T-helper 2 cell treated with Interferon-gamma antibody and Interleukin-4, amounts not matched to agents 100 ng/mL and 5 ng/mL, for 36 hours (primary cell): ENCODE measurements at regions not wholly inside any gene's neighbourhood (a gene's known extent, or its start where the extent isn't known, plus 50 kb on each side); places are given as distances from the start of the nearest gene placed in this dataset.
"Not testable (repeated sequence)": the region's sequence is repeated elsewhere in the genome, so short reads cannot be mapped to it uniquely, and the experiment has no call there.

Experiments
- intact Hi-C: fragments of 100-400 bp; cut with micrococcal nuclease; formaldehyde crosslinking; loops from one replicate; pipeline ENCODE4 v1.15.1; 2023

- intact Hi-C loops, result no loop called here
These were observed 1400.7 kb downstream of the PCDH9 start for GRCh38 chr13:65829241-65830008.

- intact Hi-C loops, result no loop called here
These were observed 1403.5 kb downstream of the PCDH9 start for GRCh38 chr13:65826657-65827056.

DNA sequence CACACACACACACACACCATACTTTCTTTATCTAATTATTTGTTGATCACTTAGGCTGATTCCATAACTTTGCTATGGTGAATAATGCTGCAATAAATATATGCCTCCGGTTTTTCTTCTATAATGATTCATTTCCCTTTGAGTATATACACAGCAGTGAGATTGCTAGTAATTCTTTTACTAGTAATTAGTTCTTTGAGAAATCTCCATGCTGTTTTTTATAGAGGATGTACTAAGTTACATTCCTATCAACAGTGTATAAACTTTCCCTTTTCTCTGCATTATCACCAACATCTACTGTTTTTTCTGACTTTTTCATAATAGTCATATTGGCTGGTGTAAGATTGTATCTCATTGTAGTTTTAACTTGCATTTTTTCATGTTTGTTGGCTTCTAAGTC is 1405.1 kb downstream of the PCDH9 start:
- intact Hi-C loops, result no loop called here

DNA sequence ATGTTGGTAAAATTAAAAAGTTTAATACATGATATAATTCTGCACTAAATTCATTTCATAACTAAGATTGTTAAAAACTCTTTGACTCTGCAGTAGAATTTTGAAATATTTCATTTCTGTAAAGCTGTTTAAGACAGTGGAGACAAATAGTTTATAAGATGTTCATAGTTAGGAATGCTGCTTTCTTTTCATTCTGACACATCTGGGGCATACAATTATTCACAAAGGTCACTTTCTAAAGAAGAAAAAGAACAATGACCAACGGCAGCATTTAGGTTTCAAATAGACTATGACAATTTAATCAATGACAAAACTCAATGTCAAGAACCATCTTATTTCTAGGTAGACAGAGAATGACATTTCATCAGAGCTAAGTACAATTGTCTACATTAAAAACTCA is 1422.1 kb downstream of the PCDH9 start:
- intact Hi-C loops, result no loop called here

DNA sequence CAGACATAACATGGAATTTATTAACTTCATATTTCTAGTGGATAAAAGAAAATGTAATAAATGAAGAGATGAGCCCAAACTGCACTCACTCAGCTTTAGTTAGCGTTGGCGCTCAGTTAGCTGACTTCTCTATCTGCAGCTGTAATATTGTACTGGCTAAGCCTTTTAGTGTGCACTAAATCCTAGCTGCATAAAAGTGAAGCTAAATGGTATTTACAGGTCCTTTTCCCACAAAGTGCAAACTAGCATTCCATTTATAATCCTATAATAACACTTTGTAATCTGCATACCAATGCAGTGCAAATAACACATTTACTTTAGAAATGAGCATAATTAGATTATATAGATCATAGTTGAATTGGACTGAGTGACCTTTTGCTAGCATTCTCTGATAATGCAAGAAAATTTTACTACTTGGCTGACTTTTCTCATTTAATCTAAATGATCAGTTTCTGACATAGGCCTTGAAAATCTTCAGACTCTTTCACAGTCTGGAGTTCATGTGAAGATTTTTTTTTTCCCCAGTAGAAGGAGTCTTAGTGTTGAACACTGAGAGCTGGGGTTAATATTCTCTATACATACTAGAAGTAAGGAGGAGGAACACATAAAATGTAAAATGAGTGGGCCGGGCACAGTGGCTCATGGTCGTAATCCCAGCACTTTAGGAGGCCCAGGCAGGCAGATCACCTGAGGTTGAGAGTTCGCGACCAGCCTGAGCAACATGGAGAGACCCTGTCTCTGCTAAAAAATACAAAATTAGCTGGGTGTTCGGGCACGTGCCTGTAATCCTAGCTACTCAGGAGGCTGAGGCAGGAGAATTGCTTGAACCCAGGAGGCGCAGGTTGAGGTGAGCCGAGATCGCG is 1426.4 kb downstream of the PCDH9 start:
- intact Hi-C loops, result no loop called here

- intact Hi-C loops, result no loop called here
These were observed 1440.3 kb downstream of the PCDH9 start for GRCh38 chr13:65789815-65790214.

- intact Hi-C loops, result no loop called here
These were observed 1443.1 kb downstream of the PCDH9 start for GRCh38 chr13:65787082-65787481.

DNA sequence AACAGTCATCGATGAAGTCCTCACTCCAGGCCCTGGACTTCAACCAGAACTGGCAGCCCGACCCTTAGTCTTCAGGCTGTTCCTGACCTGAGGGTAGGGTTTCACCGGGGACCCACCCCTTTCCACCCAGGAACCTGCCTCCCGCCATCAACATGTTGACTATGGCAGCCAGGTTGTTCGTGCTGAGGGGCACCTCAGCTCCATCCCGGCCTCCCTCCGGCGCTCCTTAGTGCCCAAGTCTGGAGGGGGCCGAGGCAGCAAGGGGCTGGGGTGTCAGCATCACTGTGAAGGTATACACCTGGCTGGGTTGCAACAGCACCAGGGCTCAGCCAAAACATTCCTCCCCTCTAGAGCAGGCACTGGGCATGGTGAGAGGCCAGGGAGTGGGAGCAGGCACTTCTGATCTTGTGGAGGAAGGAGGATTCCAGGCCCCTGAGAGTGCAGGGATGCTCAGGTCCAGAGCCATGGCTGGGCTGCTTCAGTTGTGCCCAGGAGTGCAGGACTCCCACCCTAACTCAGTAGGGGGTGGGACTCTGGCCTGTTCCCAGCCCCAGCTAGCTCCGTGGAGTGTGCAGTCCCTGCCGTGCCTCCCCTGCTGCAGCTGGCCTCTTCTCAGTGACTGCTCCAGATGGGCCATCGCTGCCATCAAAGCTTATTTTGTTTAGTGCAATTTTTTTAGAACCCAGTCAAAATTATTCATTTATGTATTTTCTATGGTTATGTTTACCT is 1445.9 kb downstream of the PCDH9 start:
- intact Hi-C loops, result no loop called here

GRCh38 chr13:65783383-65783782 is 1446.8 kb downstream of the PCDH9 start:
- intact Hi-C loops, result no loop called here

DNA sequence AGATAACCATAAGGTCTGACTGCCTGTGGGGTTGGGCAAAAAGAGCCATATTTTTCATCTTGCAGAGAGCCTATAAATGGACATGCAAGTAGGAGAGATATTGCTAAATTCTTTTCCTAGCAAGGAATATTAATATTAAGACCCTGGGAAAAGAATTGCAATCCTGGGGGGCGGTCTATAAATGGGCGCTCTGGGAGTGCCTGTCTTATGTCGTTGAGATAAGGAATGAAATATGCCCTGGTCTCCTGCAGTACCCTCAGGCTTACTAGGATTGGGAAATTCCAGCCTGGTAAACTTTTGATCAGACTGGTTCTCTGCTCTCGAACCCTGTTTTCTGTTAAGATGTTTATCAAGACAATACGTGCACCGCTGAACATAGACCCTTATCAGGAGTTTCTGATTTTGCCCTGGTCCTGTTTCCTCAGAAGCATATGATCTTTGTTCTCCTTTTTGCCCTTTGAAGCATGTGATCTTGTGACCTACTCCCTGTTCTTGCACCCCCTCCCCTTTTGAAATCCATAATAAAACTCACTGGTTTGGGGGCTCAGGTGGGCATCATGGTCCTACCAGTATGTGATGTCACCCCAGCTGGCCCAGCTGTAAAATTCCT is 1458.3 kb downstream of the PCDH9 start:
- intact Hi-C loops, result not testable (repeated sequence)

DNA sequence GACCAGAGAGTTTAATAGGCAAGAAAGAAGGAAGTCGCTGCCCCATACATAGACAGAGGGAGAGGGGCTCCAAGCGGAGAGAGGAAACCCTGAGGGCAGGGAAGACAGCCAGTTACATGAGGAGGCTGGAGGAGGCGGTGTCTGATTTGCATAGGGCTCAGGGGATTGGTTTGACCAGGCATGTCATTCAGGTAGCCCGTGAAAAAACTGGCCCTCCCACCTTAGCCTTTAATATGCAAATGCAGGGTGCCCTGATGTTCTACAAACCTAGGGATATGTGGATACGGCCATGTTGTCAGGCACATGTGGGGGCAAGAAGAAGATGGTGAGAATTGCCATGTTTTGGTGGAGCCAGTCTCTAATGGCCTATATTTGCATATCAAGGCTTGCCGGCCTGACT is 1461.6 kb downstream of the PCDH9 start:
- intact Hi-C loops, result no loop called here

DNA sequence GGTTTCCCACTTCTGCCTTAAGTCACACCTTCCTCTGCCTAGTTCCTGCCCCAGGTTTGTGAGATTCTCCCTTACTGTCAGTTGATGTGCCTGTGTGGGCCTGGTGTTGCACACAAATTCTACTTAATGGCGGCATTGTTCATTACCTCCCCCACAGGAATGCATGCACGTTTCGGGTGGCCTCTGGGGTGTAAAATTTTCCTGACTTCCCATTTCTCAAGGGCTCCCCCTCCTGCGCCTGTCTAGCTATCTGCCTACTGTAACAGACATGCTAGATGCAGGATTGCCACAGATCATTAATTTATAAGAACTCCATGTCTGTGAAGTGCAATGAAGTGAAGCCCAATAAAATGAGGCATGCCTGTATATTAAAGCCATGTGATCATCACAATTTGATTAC is 1466.3 kb downstream of the PCDH9 start:
- intact Hi-C loops, result no loop called here

DNA sequence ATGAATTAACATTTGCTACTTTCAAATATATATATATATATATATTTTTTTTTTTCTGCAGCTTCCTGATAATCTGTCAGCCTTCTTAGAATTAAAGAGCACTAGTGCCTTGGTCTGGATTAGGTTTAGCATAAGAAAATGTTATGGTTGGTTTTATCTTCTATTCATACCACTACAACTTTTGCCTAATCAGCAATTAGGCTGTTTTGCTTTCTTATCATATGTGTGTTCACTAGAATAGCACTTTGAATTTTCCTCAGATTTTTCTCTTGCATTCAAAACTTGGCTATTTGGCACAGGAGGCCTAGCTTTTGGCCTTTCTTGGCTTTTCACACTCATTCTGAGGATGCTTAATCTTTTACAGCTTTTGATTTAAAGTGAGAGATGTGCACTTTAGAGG is 1468.1 kb downstream of the PCDH9 start:
- intact Hi-C loops, result no loop called here

DNA sequence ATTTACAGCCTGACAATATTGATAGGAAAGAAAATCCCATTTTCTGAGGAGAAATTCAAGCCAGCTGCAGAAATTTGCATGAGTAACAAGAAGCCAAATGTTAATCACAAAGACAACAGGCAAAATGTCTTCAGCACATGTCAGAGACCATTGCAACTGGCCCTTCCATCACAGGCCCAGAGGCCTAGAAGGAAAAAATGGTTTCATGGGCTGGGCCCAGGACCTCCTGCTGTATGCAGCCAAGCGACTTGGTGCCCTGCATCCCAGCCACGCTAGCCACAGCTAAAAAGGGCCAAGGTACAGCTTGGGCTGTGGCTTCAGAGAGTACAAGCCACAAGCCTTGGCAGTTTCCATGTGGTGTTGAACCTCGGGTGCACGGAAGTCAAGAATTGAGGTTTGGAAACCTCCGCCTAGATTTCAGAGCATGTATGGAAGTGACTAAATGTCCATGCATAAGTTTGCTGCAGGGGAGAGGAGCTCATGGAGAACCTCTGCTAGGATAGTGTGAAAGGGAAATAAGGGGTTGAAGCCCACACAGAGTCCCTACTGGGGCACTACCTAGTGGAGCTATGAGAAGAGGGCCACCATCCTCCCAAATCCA is 1474.0 kb downstream of the PCDH9 start:
- intact Hi-C loops, result no loop called here

DNA sequence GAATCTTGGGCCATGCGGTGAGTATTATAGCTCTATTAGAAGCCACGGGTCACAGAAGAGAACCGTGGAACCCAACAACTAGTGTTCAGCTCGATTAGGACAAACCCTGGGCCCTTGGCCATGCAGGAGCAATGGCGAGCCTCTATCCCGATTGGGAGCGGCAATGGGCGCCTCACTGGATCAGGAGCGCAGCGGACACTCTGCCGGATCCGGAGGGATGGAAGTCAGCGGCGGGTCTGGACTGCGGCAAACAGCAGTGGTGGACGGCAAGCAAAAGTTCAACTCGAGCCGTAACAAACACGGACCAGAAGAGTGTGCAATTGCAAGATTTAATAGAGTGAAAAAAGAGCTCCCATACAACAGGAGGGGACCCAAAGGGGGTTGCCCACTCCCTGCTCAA is 1481.9 kb downstream of the PCDH9 start:
- intact Hi-C loops, result no loop called here

DNA sequence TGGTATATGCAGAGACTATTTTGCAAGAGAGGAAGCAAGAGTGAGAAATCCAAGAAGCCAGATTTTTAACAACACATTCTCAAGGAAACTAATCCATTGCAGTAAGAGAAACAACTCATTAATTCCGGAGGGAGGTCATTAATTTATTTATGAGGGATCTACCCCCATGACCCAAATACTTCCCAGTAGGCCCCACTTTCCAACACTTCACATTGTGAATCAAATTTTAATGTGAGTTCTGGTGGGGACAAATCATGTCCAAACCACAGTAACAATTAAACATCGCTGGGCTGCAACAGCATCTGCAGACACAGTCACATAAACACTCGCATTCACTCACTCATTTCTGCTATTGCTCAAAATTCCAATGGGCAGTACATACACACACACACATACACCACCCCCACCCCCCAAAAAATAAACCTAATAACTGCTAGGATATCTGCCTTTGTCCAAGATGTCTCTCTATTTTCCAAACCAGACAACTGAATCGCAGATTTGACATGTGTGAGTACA is 1483.7 kb downstream of the PCDH9 start:
- intact Hi-C loops, result no loop called here

DNA sequence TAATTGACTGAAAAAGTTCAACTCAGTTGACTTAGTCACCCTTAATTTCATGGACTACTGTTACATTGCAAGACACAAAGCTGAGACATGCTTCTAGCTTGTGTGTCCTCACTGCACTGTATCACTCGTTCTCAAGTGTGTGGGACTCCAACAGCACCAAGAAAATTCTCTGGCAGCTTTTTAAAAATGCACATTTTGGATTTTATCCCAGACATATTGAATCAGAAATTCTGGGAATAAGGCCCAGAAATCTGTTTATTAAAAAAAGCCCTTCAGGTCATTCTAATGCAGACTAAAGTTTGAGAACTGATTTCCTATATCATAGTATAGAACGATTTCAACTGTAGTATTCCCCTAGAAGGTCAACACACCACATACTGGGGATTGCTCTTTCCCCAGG is 1485.3 kb downstream of the PCDH9 start:
- intact Hi-C loops, result no loop called here

DNA sequence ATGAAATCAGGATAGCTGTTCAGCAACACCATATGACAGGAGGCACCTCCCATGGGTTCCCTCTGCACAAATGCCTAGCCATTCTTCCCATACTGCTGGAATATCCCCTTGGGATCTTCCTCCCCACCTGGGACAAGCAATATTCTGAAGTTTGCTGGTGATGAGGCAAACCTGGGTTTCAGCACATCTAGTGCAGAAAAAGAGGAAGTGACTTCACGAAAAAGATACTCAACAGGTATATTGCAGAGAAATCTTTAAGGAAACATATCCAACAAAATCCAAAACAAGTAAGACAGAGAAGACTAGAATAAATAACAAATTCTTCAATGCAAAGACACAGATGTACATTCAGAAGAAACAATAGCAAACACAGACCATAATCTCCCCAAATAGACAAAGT is 1497.0 kb downstream of the PCDH9 start:
- intact Hi-C loops, result no loop called here

DNA sequence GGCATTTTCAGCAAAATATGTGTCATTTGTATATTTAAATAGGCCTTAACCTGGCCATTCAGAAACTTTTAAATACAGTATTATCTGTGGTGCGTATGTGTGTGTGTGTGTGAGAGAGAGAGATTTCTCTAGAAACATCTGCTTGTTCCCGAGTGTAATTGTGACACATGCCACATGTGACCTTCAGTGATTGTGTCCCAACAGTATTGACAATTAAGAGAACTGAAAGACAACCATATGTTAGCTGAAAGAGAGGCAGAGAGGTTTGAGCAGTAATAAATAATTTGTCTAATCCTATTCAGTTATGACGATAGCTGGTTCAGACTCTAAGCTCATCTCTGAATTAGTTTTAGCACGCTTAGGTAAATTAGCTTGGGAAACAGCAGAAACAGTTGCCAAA is 1503.1 kb downstream of the PCDH9 start:
- intact Hi-C loops, result no loop called here

- intact Hi-C loops, result no loop called here
These were observed 1505.1 kb downstream of the PCDH9 start for GRCh38 chr13:65725006-65725405.

GRCh38 chr13:65724226-65724625 is 1505.9 kb downstream of the PCDH9 start:
- intact Hi-C loops, result no loop called here
